ENCODE measurements at regions not wholly inside any gene's neighbourhood (a gene's known extent, or its start where the extent isn't known, plus 50 kb on each side); places are given as distances from the start of the nearest gene placed in this dataset.

- no peak for DNase-seq (ENCODE audit: low read depth)
Measured at GRCh38 chr16:86297866-86298757, 212.2 kb upstream of the FOXF1 start.

- DNase-seq (ENCODE audit: low read depth): no peak
Measured at GRCh38 chr16:86298758-86299134, 211.6 kb upstream of the FOXF1 start.

GRCh38 chr16:86299882-86300610, 210.3 kb upstream of the FOXF1 start:
- no peak for DNase-seq (ENCODE audit: low read depth)

- no peak for DNase-seq (ENCODE audit: low read depth)
Measured at GRCh38 chr16:86300746-86301481, 209.4 kb upstream of the FOXF1 start.

GRCh38 chr16:86302421-86303109, 207.8 kb upstream of the FOXF1 start:
- no peak for DNase-seq (ENCODE audit: low read depth)

- DNase-seq (ENCODE audit: low read depth): no peak
Measured at GRCh38 chr16:86303787-86304678, 206.3 kb upstream of the FOXF1 start.

GRCh38 chr16:86304868-86305267, 205.5 kb upstream of the FOXF1 start:
- DNase-seq (ENCODE audit: low read depth): no peak

GRCh38 chr16:86305440-86305839, 204.9 kb upstream of the FOXF1 start:
- DNase-seq (ENCODE audit: low read depth): no peak

- DNase-seq (ENCODE audit: low read depth): no peak
Measured at GRCh38 chr16:86306011-86306644, 204.2 kb upstream of the FOXF1 start.

- DNase-seq (ENCODE audit: low read depth): no peak
Measured at GRCh38 chr16:86306811-86307513, 203.4 kb upstream of the FOXF1 start.

GRCh38 chr16:86307514-86307903, 202.8 kb upstream of the FOXF1 start:
- no peak for DNase-seq (ENCODE audit: low read depth)

GRCh38 chr16:86308514-86308913, 201.8 kb upstream of the FOXF1 start:
- DNase-seq (ENCODE audit: low read depth): no peak

GRCh38 chr16:86313631-86314030, 196.7 kb upstream of the FOXF1 start:
- DNase-seq (ENCODE audit: low read depth): no peak

GRCh38 chr16:86314402-86315025, 195.8 kb upstream of the FOXF1 start:
- no peak for DNase-seq (ENCODE audit: low read depth)

- no peak for DNase-seq (ENCODE audit: low read depth)
Measured at GRCh38 chr16:86316967-86317812, 193.1 kb upstream of the FOXF1 start.

GRCh38 chr16:86317813-86318650, 192.3 kb upstream of the FOXF1 start:
- DNase-seq (ENCODE audit: low read depth): no peak

GRCh38 chr16:86319585-86320236, 190.6 kb upstream of the FOXF1 start:
- DNase-seq (ENCODE audit: low read depth): no peak

All from activated T-helper 1 cell treated with Interleukin-2 at 50 U/mL for 16 hours (primary cell).